DLD1 (cell line): ENCODE measurements at regions not wholly inside any gene's neighbourhood (a gene's known extent, or its start where the extent isn't known, plus 50 kb on each side); places are given as distances from the start of the nearest gene placed in this dataset.

Experiments used
- in situ Hi-C: cut with HindIII; loops from 2 replicates; pipeline ENCODE4 v1.10.0; 2017; ENCODE audit warnings: low sequenced_read_pairs

DNA sequence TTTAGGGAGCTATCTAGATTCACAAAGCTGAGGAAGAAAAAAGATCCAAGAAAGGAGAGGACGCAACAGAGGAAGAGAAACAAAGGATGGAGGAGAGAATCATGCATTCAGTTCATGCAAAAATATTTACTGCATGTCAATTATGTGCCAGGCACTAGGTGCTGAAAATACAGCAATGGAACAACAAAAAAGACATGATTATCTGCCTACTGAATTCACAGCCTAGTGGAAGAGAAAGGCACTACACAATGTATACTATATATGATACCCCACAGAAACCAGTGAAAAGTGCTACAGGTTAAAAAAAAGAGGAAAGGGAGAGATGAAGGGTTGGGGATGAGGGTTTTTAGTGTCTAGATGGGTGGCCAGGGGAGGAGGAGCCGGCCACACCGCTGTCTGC is 520.4 kb upstream of the CELF2 start:
- in situ Hi-C loops, result no loop called here

DNA sequence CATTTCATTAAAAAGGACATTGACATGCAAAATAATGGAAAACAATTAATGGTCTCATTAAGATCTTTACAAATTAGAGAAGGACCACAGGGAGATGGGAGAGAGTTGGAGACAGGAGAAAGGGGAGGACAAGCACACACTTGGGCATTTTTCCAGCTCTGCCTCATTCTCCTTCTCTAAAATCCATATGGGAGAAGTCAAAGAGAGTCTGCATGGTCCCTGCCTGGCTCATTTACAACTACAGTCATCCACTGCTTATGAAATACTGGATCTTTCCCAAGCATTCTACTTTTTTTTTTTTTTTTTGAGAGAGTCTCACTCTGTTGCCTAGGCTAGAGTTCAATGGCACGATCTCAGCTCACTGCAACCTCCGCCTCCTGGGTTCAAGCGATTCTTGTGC is 518.9 kb upstream of the CELF2 start:
- in situ Hi-C loops, result no loop called here

DNA sequence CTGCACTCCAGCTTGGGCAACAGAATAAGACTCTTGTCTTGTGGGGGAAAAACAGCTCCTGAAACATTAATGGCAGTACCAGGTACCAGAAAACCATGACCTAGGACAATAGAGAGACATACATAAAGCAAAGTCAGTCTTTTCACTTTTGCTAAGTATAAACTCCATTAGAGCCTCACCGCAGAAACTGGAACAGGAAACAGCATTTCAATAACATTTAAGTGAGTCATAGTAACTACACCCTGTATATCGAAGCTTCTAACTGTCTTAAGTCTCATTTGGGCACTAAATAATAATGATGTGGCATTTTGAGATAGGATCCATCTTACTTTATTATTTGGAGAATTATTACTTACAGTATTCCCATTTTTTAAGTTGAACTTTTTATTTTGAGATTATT is 517.8 kb upstream of the CELF2 start:
- in situ Hi-C loops, result no loop called here

DNA sequence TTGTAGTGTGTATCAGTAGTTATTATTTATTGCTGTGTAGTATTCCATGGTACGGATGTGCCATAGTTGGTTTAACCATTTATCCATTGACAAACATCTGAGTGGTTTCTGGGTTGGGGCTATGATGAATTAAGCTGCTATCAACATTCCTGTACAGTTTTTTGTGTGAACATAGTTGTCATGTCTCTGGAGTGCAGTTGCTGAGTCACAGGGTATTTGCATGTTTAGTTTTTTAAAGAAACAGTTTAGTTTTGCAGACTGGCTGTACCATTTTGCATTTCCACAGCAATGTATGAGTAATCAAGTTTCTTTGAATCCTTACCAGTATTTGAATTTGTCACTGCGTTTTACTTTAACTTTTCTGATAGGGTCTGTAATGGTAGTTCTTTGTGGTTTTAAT is 516.7 kb upstream of the CELF2 start:
- in situ Hi-C loops, result no loop called here

DNA sequence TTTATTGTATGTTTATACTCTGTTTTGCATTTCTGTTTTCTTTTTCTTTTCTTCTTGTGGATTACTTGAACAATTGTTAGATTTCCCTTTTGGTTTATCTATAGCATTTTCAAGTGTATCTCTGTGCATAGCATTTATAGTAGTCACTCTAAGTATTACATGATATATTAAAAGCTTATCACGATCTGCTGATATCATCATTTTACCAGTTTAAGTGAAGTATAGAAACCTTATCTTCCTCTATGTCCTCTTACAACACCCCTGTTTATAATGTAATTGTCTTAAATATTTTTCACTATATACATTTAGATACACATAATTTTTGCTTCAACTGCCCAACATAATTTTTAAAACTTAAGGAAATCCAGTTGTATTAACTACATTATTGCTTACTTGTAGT is 513.9 kb upstream of the CELF2 start:
- in situ Hi-C loops, result no loop called here

DNA sequence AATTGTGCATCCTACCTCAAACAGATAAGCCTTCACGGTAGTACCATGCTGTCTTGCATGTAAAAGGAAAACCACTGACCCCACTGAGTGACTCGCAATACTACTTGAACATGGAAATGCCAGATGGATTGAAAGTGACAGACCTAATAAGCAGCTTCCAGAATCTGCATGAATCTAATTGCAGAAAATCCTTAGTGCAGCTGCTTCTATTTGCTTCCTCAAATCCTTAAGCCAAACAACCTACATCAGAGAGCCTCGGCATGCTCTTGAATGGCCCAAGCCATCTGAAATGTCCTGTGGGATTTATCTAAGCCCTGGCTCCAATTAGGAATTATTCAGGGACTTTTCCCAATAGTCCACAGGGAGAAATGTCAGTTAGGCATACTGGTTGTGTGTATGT is 509.5 kb upstream of the CELF2 start:
- in situ Hi-C loops, result no loop called here

DNA sequence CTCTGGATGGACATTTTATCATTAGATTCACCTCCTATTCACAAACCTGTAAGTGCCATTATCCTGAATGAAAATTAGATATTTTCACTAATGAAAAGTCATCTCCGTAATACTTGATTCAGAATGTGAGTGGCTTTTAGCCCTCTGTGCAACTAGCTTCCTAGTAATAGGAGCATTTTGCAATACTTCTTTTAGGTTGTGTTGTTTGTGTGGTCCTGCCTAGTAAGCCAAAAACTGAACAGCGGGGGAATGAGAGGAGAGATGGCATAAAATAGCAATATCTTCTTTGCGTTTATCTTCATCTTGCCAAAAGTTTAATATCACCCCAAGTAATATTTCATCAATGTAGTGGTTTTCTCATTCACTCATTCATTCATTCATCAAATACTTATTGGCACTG is 507.5 kb upstream of the CELF2 start:
- in situ Hi-C loops, result no loop called here

DNA sequence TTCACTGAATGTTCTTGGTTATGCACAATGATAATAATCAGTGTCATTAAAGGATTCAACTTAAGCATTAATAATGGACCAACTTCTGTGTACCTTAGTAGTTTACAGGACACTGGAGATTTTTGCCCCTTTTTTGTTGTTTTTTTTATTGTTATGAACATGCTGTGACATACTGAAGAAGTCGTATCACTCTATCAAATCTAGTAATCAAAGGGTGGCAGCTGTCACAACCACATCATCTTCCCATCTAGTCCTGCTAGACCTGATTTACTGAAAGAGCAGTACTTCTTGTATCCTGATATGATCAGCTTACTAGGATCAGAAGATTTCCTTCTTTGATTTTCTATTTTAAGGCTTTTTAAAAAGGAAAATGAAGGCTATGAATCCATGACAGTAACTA is 504.6 kb upstream of the CELF2 start:
- in situ Hi-C loops, result no loop called here

DNA sequence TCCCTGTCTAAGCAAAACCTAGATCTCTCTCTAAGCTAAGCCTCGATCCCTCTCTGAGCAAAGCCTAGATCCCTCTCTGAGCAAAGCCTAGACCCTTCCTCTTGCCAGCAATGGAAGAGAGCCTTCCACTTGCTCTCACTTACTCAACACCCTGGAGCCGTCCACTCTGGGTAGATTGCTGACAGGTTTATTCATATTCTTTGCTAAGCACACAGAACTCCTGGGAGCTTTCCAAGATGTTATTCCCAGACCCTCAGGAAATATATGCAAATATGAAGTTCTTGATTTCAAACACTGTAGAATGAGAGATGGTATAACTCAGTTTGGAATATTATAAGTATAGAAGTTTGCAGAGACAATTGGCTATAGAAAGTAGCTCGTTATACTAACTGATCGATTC is 503.8 kb upstream of the CELF2 start:
- in situ Hi-C loops, result no loop called here

DNA sequence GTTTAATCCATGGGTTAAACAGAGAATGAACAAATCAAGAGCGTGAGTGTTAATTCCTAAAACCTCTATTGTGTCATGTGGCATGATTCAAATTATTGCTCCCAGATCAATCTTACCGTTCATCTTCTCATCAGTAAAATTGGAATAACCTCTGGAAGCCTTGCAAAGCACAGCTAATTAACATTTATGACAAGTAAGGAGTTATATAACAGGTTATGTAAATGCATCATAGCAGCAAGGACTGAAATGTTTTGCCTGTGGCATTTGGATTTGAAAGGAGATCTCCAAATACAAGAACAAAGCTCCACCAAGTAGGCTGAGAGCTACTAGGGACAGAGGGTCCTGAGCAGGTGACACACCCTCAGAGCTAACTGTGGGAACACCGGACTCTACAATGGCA is 502.9 kb upstream of the CELF2 start:
- in situ Hi-C loops, result no loop called here

DNA sequence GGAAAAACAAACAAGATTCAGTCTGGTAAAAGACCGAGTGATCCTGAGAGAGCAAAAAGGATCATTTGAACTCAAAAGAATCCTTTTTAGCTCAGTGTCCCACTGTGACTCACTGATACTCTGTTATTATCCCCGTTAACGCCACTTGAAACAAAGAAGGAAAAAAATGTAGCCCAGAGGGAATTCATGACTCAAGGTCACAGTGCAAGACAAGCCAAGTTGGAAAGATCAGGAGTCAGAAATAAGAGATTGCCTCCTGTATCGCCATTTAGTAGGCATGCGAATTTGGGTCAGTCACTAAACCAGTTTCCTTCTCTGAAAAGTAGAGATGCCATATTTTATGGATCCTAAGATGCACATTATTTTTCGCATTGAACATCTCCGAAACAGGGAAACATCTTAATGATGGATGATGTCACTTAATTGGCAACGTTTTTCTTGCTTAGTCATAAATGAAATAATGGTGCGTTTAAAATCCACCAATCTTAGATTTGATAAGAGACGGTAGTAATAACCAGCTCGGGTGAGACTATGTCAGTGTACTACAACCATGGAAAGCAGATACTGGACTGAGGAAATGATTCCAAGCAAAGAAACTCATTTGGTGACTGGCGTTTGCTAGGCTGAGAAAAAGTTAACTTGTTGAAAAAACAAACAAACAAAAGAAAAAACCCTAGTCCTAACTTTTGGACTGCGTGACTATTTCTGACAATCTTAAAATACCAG is 502.0 kb upstream of the CELF2 start:
- in situ Hi-C loops, result no loop called here

DNA sequence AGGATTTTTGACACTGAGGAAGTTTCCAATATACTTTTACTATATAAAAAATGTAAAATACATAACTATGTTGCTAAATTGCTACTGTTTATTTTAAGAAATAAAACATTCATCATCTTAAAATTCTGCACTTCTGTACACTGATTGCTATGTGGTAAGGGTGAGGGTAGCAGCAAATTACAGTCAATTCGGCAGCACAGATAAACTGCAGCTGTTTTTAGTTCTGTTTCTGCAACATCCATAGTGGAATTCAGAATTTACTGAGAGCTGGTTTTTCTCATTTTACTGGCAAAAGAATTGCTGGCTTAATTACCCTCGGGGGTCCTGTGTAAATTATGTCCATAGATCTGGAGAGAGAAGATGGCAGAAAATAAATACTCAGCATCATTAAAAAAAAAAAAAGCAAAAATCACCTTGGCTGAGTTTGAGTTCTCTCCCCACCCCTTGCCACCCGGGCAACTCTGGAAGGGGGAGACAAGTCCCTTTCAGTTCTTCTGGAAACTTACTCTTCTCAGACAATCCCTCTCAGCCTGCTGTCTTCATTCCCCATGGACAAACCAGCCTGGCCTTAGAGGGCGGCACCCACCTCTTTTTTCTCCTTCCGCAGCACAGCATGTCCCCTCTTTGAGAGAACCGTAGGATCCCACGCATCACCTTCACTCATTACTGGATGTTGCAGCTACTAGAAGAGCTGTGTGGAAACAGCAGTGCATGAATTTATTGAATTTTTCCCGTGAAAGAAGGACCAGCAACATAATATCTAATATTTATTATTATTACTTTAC is 501.1 kb upstream of the CELF2 start:
- in situ Hi-C loops, result no loop called here

DNA sequence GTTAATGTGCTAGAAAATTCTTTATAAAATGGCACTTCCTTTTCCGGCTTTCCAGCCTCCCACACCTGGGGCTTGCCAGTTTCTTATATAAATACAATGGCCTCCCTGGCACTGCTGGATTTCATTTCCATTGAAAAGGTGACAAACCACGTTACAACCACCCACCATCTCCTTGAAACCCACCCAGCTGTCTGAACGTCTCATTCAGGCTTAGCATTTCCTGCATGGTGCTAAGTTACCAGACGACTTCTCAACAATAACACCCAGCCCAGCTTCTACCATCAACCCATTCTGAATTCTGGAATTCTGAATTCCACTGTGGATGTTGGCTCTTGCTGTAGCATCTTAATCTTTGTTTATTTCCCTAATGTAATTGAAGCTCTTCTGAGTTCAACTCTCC is 499.8 kb upstream of the CELF2 start:
- in situ Hi-C loops, result no loop called here

DNA sequence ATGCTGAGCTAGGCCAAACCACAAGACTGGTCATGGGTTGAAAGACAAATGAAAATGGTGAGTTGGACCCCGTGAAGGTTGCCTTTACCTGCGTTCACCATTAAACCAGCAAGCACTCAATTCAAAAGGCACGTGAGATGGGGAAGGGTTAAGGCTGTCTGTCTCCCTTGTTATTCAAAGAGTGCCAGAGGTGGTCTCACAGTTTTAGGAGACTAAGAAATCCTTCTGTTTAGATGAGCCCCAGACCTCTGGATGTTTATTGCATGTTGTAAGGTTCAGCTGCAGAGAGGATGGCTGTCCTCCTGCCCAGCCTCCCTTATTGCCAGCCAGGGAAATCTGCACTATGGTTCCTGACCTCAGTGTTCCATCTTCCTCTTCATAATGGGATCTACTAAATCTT is 498.0 kb upstream of the CELF2 start:
- in situ Hi-C loops, result no loop called here

DNA sequence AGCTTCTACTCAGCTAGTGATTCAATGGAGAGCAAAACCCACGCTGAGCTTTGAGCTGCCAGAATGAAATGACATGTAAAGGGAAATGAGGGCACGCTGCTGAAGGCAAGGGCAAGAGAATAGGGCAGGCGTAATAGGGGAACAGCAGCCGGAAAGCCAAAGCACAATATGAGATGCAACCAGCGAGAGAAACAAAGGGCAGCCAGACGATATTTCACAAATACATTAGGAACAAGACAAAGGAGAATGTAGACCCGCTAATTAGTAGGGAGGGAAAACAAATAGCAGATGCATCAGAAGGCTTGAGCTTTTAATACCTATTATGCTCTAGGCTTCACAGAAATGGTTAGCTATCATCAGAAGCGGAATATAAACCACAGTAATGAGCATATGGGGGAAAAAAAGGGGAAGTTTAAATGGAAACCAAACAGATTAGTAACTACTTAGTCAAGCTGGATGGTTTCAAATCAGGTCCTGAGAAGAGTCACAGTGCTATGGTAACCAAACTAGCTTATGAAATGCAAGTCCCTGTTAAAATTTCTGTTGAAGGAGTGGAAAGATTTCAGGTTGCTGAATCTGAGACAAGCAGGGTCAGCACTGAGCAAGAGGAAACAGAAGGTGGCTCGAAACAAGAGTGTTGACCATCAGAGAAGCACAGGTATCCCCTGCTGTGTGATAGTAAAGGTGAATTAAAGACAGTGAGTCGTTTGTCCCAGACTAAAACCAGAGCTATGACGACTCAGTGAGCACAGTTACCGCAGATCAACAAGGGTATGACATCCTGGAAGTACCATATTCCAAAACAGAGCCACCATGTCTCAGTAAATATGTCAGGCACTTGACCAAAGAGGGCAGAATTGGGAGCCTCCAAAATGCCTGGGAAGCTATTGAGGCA is 496.9 kb upstream of the CELF2 start:
- in situ Hi-C loops, result no loop called here

DNA sequence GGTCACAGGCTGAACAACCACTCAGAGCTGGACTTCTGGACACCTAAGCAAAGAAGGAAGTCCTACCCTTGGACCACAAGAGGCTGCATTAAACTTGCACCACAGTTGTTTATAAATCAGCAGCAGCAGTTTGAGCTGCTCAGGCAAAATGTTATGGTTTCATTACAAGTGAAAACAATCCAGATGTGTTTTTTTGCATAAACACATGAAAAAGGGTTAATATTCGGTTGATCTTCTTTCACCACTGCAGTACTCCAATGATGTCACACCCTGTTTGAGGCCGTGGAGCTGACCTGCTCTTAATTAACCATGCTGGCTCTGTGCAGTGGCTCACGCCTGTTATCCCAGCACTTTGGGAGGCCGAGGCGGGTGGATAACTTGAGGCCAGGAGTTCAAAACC is 490.8 kb upstream of the CELF2 start:
- in situ Hi-C loops, result no loop called here

DNA sequence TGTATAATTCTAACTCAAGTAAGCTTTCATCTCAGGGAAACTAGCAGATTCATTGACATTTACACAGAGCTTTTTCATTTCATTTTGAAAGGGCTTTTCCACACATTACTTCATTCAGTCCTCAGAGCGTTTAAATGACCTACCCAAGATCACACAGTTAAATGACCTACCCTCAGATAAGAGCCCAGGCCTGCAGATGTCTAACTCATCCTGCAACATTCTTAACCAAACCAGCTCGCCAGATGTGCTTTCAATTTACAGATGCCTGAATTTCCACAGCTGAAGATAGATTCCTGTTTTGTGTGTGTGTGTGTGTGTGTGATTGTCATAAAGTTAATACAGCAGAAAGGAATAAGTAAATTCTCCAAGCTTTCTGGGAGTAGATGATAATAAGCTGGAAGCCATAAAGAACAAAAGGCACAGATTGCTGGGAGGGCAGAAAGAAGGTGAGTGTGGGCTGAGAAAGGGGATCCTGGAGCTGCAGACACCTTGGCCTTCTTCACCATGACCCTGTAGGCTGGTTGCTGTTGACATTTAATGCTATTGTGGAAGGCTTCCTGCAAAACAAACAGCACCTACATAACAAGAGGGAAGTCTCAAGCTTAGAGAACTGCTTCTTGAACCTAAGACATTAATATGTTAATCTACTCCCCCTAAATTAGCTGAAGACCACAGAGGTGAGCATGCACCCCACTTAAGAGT is 489.7 kb upstream of the CELF2 start:
- in situ Hi-C loops, result no loop called here

DNA sequence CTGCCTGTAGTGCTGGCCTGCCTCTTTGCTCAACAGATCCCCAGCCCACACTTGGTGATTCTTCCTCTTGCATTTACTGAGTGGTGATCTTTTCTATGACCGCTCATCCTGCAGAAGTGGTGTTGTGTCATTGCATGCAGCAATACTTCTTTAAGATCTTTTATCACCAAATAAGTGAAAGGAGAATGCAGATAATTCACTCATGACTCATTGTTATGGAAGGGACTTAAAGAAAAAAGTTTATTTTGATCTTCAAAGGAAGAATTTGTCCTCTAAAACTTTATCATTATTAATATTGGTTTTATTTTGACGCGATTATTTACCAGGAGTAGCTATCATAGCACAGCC is 489.1 kb upstream of the CELF2 start:
- in situ Hi-C loops, result no loop called here

DNA sequence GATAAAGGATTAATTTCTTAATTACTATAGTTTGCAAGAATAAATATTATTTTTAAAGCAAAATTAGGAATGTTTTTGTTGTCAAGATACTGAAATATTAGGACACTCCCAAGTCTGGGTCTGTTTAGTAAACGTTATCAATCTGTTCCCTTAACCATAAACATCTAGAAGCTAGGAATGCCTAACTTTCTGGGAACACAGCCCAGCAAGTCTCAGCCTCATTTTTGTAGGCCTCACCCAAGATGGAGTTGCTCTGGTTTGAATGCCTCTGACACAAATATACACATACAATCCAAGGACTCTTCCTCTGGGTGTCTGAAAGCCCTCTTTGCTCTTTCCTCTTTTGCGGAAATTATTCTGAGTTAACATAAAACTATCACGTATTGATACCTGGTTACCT is 487.4 kb upstream of the CELF2 start:
- in situ Hi-C loops, result no loop called here

DNA sequence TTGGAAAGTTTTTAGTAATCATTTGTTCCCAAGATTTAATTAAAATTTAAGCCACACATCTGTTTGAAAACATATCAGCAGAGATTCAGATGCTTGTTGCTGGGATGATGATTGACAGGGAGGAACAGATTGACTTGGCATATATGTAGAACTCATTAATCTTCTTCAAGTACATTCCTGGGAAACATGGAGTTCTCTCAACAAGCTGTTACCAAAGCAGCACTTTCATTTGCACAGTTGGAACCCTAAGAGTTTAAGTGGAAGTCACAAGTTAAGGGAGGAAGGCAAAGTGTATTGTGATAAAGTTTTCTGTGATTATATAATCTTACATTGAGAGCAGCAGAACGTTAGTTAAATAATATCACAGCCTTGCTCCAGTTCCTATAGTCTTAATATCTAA is 485.4 kb upstream of the CELF2 start:
- in situ Hi-C loops, result no loop called here

DNA sequence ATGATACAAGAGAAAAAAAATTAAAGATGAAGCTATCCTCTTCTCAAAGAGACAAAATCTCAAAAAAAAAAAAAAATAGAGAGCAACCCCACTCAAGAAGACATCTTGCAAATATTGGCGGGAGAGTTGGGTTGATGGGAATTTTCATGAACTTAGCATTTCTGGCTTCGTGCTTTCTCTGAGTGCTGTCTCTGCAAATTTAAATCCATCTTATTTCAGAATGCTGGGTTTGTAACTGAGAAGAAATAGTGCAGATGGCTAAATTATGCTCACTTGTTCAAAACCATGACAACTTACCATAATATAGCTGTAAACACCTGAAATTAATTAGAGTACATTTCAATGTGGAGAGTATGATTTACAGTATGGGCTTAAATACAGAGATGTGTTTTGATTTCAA is 484.8 kb upstream of the CELF2 start:
- in situ Hi-C loops, result no loop called here
